AG20443 (cell line): ENCODE measurements at regions not wholly inside any gene's neighbourhood (a gene's known extent, or its start where the extent isn't known, plus 50 kb on each side); places are given as distances from the start of the nearest gene placed in this dataset.
A peak's percentile ranks its signal among the peaks of the same experiment; 100 is the strongest.
"Not testable (repeated sequence)": the region's sequence is repeated elsewhere in the genome, so short reads cannot be mapped to it uniquely, and the experiment has no call there.

Experiments used
- DNase-seq: peaks from one replicate; pipeline ENCODE4 v3.0.0; 2012; ENCODE audit warnings: low spot score, mixed read lengths

GRCh38 chr1:196366-196765 is 255.1 kb downstream of the OR4F29 start:
- not testable (repeated sequence) for DNase-seq

DNA sequence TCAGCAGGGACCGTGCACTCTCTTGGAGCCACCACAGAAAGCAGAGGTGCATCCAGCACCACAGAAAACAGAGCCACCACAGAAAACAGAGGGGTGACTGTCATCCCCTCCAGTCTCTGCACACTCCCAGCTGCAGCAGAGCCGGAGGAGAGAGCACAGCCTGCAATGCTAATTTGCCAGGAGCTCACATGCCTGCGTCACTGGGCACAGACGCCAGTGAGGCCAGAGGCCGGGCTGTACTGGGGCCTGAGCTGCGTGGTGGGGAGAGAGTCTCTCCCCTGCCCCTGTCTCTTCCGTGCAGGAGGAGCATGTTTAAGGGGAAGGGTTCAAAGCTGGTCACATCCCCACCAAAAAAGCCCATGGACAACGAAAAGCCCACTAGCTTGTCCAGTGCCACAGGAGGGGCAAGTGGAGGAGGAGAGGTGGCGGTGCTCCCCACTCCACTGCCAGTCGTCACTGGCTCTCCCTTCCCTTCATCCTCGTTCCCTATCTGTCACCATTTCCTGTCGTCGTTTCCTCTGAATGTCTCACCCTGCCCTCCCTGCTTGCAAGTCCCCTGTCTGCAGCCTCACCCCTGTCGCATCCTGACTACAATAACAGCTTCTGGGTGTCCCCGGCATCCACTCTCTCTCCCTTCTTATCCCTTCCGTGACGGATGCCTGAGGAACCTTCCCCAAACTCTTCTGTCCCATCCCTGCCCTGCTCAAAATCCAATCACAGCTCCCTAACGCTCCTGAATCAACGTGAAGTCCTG is 260.0 kb downstream of the OR4F29 start:
- DNase-seq, result peak; percentile 17

- DNase-seq, result not testable (repeated sequence)
Measured at GRCh38 chr1:190678-191077, 260.8 kb downstream of the OR4F29 start.

GRCh38 chr1:189915-190314 is 261.6 kb downstream of the OR4F29 start:
- not testable (repeated sequence) for DNase-seq

- DNase-seq, result not testable (repeated sequence)
Measured at GRCh38 chr1:189270-189669, 262.2 kb downstream of the OR4F29 start.

- not testable (repeated sequence) for DNase-seq
Measured at GRCh38 chr1:187298-187697, 264.2 kb downstream of the OR4F29 start.

DNA sequence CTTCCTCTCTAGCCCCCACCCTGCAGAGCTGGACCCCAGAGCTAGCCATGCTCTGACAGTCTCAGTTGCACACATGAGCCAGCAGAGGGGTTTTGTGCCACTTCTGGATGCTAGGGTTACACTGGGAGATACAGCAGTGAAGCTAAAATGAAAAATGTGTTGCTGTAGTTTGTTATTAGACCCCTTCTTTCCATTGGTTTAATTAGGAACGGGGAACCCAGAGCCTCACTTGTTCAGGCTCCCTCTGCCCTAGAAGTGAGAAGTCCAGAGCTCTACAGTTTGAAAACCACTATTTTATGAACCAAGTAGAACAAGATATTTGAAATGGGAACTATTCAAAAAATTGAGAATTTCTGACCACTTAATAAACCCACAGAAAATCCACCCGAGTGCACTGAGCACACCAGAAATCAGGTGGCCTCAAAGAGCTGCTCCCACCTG is 264.8 kb downstream of the OR4F29 start:
- DNase-seq, result not testable (repeated sequence)

DNA sequence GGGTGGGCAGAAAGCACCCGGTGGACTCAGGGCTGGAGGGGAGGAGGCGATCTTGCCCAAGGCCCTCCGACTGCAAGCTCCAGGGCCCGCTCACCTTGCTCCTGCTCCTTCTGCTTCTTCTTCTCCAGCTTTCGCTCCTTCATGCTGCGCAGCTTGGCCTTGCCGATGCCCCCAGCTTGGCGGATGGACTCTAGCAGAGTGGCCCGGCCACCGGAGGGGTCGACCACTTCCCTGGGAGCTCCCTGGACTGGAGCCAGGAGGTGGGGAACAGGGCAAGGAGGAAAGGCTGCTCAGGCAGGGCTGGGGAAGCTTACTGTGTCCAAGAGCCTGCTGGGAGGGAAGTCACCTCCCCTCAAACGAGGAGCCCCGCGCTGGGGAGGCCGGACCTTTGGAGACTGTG is 265.3 kb downstream of the OR4F29 start:
- DNase-seq, result not testable (repeated sequence)

GRCh38 chr1:185526-185925 is 266.0 kb downstream of the OR4F29 start:
- not testable (repeated sequence) for DNase-seq

GRCh38 chr1:184336-184686 is 267.2 kb downstream of the OR4F29 start:
- DNase-seq, result not testable (repeated sequence)

DNA sequence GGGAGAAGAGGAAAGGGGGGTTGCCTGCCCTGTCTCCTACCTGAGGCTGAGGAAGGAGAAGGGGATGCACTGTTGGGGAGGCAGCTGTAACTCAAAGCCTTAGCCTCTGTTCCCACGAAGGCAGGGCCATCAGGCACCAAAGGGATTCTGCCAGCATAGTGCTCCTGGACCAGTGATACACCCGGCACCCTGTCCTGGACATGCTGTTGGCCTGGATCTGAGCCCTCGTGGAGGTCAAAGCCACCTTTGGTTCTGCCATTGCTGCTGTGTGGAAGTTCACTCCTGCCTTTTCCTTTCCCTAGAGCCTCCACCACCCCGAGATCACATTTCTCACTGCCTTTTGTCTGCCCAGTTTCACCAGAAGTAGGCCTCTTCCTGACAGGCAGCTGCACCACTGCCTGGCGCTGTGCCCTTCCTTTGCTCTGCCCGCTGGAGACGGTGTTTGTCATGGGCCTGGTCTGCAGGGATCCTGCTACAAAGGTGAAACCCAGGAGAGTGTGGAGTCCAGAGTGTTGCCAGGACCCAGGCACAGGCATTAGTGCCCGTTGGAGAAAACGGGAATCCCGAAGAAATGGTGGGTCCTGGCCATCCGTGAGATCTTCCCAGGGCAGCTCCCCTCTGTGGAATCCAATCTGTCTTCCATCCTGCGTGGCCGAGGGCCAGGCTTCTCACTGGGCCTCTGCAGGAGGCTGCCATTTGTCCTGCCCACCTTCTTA is 267.7 kb downstream of the OR4F29 start:
- not testable (repeated sequence) for DNase-seq

DNA sequence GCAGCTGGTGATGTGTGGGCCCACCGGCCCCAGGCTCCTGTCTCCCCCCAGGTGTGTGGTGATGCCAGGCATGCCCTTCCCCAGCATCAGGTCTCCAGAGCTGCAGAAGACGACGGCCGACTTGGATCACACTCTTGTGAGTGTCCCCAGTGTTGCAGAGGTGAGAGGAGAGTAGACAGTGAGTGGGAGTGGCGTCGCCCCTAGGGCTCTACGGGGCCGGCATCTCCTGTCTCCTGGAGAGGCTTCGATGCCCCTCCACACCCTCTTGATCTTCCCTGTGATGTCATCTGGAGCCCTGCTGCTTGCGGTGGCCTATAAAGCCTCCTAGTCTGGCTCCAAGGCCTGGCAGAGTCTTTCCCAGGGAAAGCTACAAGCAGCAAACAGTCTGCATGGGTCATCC is 268.4 kb downstream of the OR4F29 start:
- DNase-seq, result not testable (repeated sequence)

DNA sequence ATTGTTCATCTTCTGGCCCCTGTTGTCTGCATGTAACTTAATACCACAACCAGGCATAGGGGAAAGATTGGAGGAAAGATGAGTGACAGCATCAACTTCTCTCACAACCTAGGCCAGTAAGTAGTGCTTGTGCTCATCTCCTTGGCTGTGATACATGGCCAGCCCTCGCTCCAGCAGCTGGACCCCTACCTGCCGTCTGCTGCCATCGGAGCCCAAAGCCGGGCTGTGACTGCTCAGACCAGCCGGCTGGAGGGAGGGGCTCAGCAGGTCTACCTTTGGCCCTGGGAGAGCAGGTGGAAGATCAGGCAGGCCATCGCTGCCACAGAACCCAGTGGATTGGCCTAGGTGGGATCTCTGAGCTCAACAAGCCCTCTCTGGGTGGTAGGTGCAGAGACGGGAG is 268.8 kb downstream of the OR4F29 start:
- not testable (repeated sequence) for DNase-seq

- DNase-seq, result peak; percentile 14
Measured at GRCh38 chr1:181247-182216, 269.9 kb downstream of the OR4F29 start.

- not testable (repeated sequence) for DNase-seq
Measured at GRCh38 chr1:180749-181205, 270.7 kb downstream of the OR4F29 start.

GRCh38 chr1:138842-139241 is 312.6 kb downstream of the OR4F29 start:
- DNase-seq, result not testable (repeated sequence)

GRCh38 chr1:137664-138063 is 313.8 kb downstream of the OR4F29 start:
- not testable (repeated sequence) for DNase-seq

- not testable (repeated sequence) for DNase-seq
Measured at GRCh38 chr1:136344-136932, 315.0 kb downstream of the OR4F29 start.

- not testable (repeated sequence) for DNase-seq
Measured at GRCh38 chr1:134936-135335, 316.5 kb downstream of the OR4F29 start.

- DNase-seq, result not testable (repeated sequence)
Measured at GRCh38 chr1:118440-118839, 333.0 kb downstream of the OR4F29 start.

DNA sequence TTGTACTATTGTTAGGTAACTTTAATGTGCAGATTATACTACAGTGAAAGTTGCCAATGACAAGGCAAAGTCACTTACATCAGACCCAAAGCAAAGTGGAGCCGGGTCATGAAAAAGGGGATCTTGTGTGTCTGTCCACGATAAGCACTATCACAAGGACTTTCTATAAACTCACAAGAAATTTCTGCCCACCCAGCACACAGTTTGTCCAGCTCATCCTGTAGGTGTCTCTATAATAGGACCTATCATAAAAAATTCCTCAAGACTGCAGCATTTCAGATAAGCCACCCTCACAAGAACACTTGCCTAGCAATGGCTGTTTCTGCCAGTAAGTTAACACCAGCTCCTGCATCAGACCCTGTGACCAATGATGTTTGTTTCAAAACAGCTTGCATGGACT is 335.9 kb downstream of the OR4F29 start:
- not testable (repeated sequence) for DNase-seq

DNA sequence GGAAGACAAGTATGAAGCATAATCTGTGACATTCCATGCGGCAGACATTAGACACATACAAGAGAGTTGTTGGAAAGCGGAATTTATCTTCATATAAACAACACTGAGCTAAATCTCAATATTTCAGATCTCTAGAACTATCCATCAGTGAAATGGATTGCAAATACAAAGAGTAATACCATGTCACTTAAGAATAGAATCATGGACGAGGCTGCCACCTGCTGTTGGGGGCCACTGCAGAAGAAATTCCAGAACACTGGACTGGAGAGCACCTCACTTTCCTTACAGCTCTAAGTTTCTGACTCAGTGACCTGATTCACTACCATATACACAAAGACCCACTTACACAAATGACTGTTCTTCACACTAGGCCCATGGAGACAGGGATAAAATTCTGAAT is 346.7 kb downstream of the OR4F29 start:
- not testable (repeated sequence) for DNase-seq
